ENCODE measurements at regions not wholly inside any gene's neighbourhood (a gene's known extent, or its start where the extent isn't known, plus 50 kb on each side); places are given as distances from the start of the nearest gene placed in this dataset.

GRCh38 chr2:52345676-52346075 lies 1313.7 kb upstream of the NRXN1 start:
- no peak overlapping the region for H3K4me3 ChIP-seq
- no peaks in the 10 kb centered on the region for H3K27me3 ChIP-seq
- H3K36me3 ChIP-seq: no peaks in the 10 kb centered on the region
- intact Hi-C loops (cut with DNase I): no loop called here
- DNase-seq: no peak
- H3K27ac ChIP-seq: no peak overlapping the region
- H3K9me3 ChIP-seq: no peaks in the 10 kb centered on the region
- H3K4me1 ChIP-seq: no peaks in the 10 kb centered on the region
- no peak for ATAC-seq
- no peak for TF ChIP-seq CTCF (IDR thresholded peaks at IDR 0.05)

GRCh38 chr2:52345082-52345481 lies 1313.2 kb upstream of the NRXN1 start:
- H3K4me1 ChIP-seq: no peaks in the 10 kb centered on the region
- intact Hi-C loops (cut with DNase I): no loop called here
- TF ChIP-seq CTCF (IDR thresholded peaks at IDR 0.05): no peak

GRCh38 chr2:52343706-52344266 lies 1311.9 kb upstream of the NRXN1 start:
- Histone ChIP-seq H3K36me3 (no peaks in the 10 kb centered on the region), H3K27ac (no peak overlapping the region), H3K4me3 (no peak overlapping the region), H3K4me1 (no peaks in the 10 kb centered on the region), H3K9me3 (no peaks in the 10 kb centered on the region), H3K27me3 (no peaks in the 10 kb centered on the region)
- no peak for ATAC-seq
- no peak for TF ChIP-seq CTCF (IDR thresholded peaks at IDR 0.05)
- no peak for DNase-seq
- intact Hi-C loops (cut with DNase I): no loop called here

More at GRCh38 chr2:52345082-52345481, 1313.2 kb upstream of the NRXN1 start:
- no peaks in the 10 kb centered on the region for H3K27me3 ChIP-seq
- DNase-seq (no peak), ATAC-seq (no peak)
- H3K9me3 ChIP-seq: no peaks in the 10 kb centered on the region
- H3K36me3 ChIP-seq: no peaks in the 10 kb centered on the region
- H3K27ac ChIP-seq: no peak overlapping the region
- H3K4me3 ChIP-seq: no peak overlapping the region

- ATAC-seq: no peak
- TF ChIP-seq CTCF (IDR thresholded peaks at IDR 0.05): no peak
Measured at GRCh38 chr2:52343010-52343409, 1311.1 kb upstream of the NRXN1 start.

GRCh38 chr2:52342458-52342857 lies 1310.5 kb upstream of the NRXN1 start:
- Histone ChIP-seq H3K27ac (no peak overlapping the region), H3K36me3 (no peaks in the 10 kb centered on the region), H3K4me3 (no peak overlapping the region), H3K4me1 (no peaks in the 10 kb centered on the region), H3K9me3 (no peaks in the 10 kb centered on the region), H3K27me3 (no peaks in the 10 kb centered on the region)
- ATAC-seq (no peak), DNase-seq (no peak)
- TF ChIP-seq CTCF (IDR thresholded peaks at IDR 0.05): no peak
- intact Hi-C loops (cut with DNase I): no loop called here

More at GRCh38 chr2:52343010-52343409, 1311.1 kb upstream of the NRXN1 start:
- Histone ChIP-seq H3K4me1 (no peaks in the 10 kb centered on the region), H3K27me3 (no peaks in the 10 kb centered on the region), H3K36me3 (no peaks in the 10 kb centered on the region), H3K9me3 (no peaks in the 10 kb centered on the region), H3K27ac (no peak overlapping the region), H3K4me3 (no peak overlapping the region)
- no peak for DNase-seq
- intact Hi-C loops (cut with DNase I): no loop called here
